H1 (cell line): ENCODE measurements at regions not wholly inside any gene's neighbourhood (a gene's known extent, or its start where the extent isn't known, plus 50 kb on each side); places are given as distances from the start of the nearest gene placed in this dataset.

Source experiments
- CTCF ChIA-PET: fragments of 300-600 bp; sonication (Branson Sonifier 250); formaldehyde crosslinking; loops from one replicate; lab custom pipeline; 2021; ENCODE audit not compliant: partially characterized antibody; lab: Charles Lee
- POLR2A ChIA-PET: fragments of 300-600 bp; sonication (Branson Sonifier 250); formaldehyde crosslinking; loops from one replicate; lab custom pipeline; 2021; ENCODE audit warnings: inconsistent platforms; ENCODE audit not compliant: partially characterized antibody; lab: Charles Lee
- DNase-seq, 2 experiments: peaks; one replicate each; pipeline versions ENCODE4 v3.0.0 to v3.0.0-alpha.2; 2010 to 2022; ENCODE audit warnings: low spot score in 2 of 2, low read depth in 1 of 2, mixed read lengths in 1 of 2
- FAIRE-seq: peaks from 2 replicates; lab custom pipeline; 2011; peaks lifted over from hg19 to GRCh38; lab: Jason Lieb, UNC
- H2AFZ ChIP-seq: 2 replicates; pipeline ENCODE4 v1.8.1; 2012; ENCODE audit warnings: low read length, inconsistent platforms
- H2AK5ac ChIP-seq: 2 replicates; pipeline ENCODE4 v1.6.1; 2013; ENCODE audit warnings: low read depth, low read length
- H2BK120ac ChIP-seq: replicated peaks from 2 replicates; pipeline ENCODE3; 2013; ENCODE audit warnings: low read depth, low read length, inconsistent platforms
- H2BK12ac ChIP-seq: 2 replicates; pipeline ENCODE4 v1.6.1; 2013; ENCODE audit warnings: low read depth, low read length
- H2BK15ac ChIP-seq: 2 replicates; pipeline ENCODE4 v1.6.1; 2013; ENCODE audit warnings: low read length
- H2BK20ac ChIP-seq: 2 replicates; pipeline ENCODE4 v1.6.1; 2013; ENCODE audit warnings: low read length
- H2BK5ac ChIP-seq: 2 replicates; pipeline ENCODE4 v1.6.1; 2013; ENCODE audit warnings: low read depth, low read length
- H3K14ac ChIP-seq: 2 replicates; pipeline ENCODE4 v1.6.1; 2013; ENCODE audit warnings: inconsistent platforms; ENCODE audit not compliant: insufficient read length
- H3K18ac ChIP-seq: 2 replicates; pipeline ENCODE4 v1.6.1; 2013; ENCODE audit warnings: low read length; ENCODE audit errors: extremely low read depth
- H3K23ac ChIP-seq: 2 replicates; pipeline ENCODE4 v1.6.1; 2013; ENCODE audit warnings: inconsistent platforms; ENCODE audit not compliant: insufficient read length
- H3K23me2 ChIP-seq: 2 replicates; pipeline ENCODE4 v1.6.1; 2013; ENCODE audit warnings: low read depth, low read length
- H3K27ac ChIP-seq: 2 replicates; pipeline ENCODE4 v1.6.1; 2011; ENCODE audit warnings: low read depth, low read length, inconsistent platforms
- H3K27me3 ChIP-seq, 4 experiments: replicated peaks in 1 of 4; 1 replicate in 1 of 4; 2 replicates in 3 of 4; pipeline versions ENCODE4 v1.6.1 to v1.8.1; 2011 to 2013; ENCODE audit warnings: low read length in 3 of 4, mild to moderate bottlenecking in 3 of 4, inconsistent platforms in 2 of 4, mixed read lengths in 2 of 4, moderate library complexity in 1 of 4; ENCODE audit not compliant: control insufficient read depth in 3 of 4, insufficient read depth in 3 of 4; ENCODE audit errors: extremely low read depth in 1 of 4
- H3K36me3 ChIP-seq, 4 experiments: 2 replicates each; pipeline versions ENCODE4 v1.6.1 to v1.8.1; 2011 to 2013; ENCODE audit warnings: mild to moderate bottlenecking in 4 of 4, low read length in 3 of 4, moderate library complexity in 2 of 4, control low read depth in 1 of 4, inconsistent platforms in 1 of 4; ENCODE audit not compliant: insufficient read depth in 4 of 4, control insufficient read depth in 2 of 4
- H3K4ac ChIP-seq: replicated peaks from 2 replicates; pipeline ENCODE3; 2013; ENCODE audit warnings: low read length, low read depth, mixed read lengths, inconsistent platforms; ENCODE audit not compliant: insufficient read length
- H3K4me1 ChIP-seq, 4 experiments: replicated peaks in 1 of 4; 1 replicate in 1 of 4; 2 replicates in 3 of 4; pipeline versions ENCODE4 v1.6.1 to v1.8.1; 2011 to 2013; ENCODE audit warnings: low read length in 3 of 4, inconsistent platforms in 2 of 4, mixed read lengths in 1 of 4; ENCODE audit not compliant: insufficient read depth in 4 of 4, control insufficient read depth in 3 of 4
- H3K4me2 ChIP-seq, 2 experiments: 2 replicates each; pipeline versions ENCODE4 v1.6.1 to v1.8.1; 2011 to 2013; ENCODE audit warnings: low read depth in 2 of 2, low read length in 2 of 2, control low read depth in 1 of 2, inconsistent platforms in 1 of 2, mild to moderate bottlenecking in 1 of 2; ENCODE audit not compliant: insufficient read depth in 1 of 2
- H3K4me3 ChIP-seq, 4 experiments: fragments of 200-600, 300-600 bp in 1 of 4; sonication (generic), shearing (Covaris generic), sonication (Bioruptor Twin) in 1 of 4; 2 replicates each; pipeline versions ENCODE4 v1.5.1 to v1.8.1; 2011 to 2016; ENCODE audit warnings: low read length in 4 of 4, low read depth in 3 of 4, control low read depth in 2 of 4, inconsistent platforms in 2 of 4, mild to moderate bottlenecking in 2 of 4, mixed read lengths in 1 of 4, moderate library complexity in 1 of 4; ENCODE audit not compliant: insufficient read depth in 2 of 4; ENCODE audit errors: extremely low read depth in 1 of 4
- H3K56ac ChIP-seq: replicated peaks from 2 replicates; pipeline ENCODE3; 2013; ENCODE audit warnings: low read depth, mild to moderate bottlenecking, mixed read lengths, low read length, inconsistent platforms; ENCODE audit not compliant: insufficient read length
- H3K79me1 ChIP-seq: 2 replicates; pipeline ENCODE4 v1.6.1; 2013; ENCODE audit warnings: low read depth, low read length, control low read depth
- H3K79me2 ChIP-seq, 2 experiments: 2 replicates each; pipeline versions ENCODE4 v1.6.1 to v1.8.1; 2012 to 2013; ENCODE audit warnings: low read length in 2 of 2, mild to moderate bottlenecking in 2 of 2, inconsistent platforms in 1 of 2; ENCODE audit not compliant: insufficient read depth in 2 of 2, control insufficient read depth in 1 of 2
- H3K9ac ChIP-seq, 4 experiments: replicated peaks in 1 of 4; 1 replicate in 1 of 4; 2 replicates in 3 of 4; pipeline versions ENCODE4 v1.6.1 to v1.8.1; 2011 to 2013; ENCODE audit warnings: low read depth in 3 of 4, low read length in 3 of 4, control low read depth in 2 of 4, mild to moderate bottlenecking in 2 of 4, moderate library complexity in 2 of 4, inconsistent platforms in 1 of 4; ENCODE audit errors: extremely low read depth in 1 of 4
- H3K9me3 ChIP-seq, 2 experiments: 2 replicates each; pipeline versions ENCODE4 v1.6.1 to v1.8.1; 2012 to 2013; ENCODE audit warnings: mild to moderate bottlenecking in 2 of 2, moderate library complexity in 2 of 2, control low read depth in 1 of 2, inconsistent platforms in 1 of 2, low read depth in 1 of 2, low read length in 1 of 2, mixed read lengths in 1 of 2; ENCODE audit not compliant: insufficient read depth in 2 of 2
- H4K20me1 ChIP-seq, 2 experiments: replicated peaks in 1 of 2; 2 replicates each; pipeline versions ENCODE3 to v1.8.1; 2011 to 2013; ENCODE audit warnings: inconsistent platforms in 2 of 2, low read length in 2 of 2, mild to moderate bottlenecking in 1 of 2; ENCODE audit not compliant: insufficient read depth in 2 of 2, control insufficient read depth in 1 of 2
- H4K5ac ChIP-seq: 2 replicates; pipeline ENCODE4 v1.6.1; 2013; ENCODE audit warnings: low read length, low read depth, mixed read lengths, inconsistent platforms; ENCODE audit not compliant: insufficient read length
- H4K8ac ChIP-seq: 2 replicates; pipeline ENCODE4 v1.8.0; 2013; ENCODE audit warnings: mild to moderate bottlenecking, moderate library complexity, low read length, inconsistent platforms; ENCODE audit not compliant: insufficient read depth; ENCODE audit errors: extremely low read depth
- H4K91ac ChIP-seq: replicated peaks from 2 replicates; pipeline ENCODE3; 2013; ENCODE audit warnings: low read length, mixed read lengths, inconsistent platforms; ENCODE audit not compliant: insufficient read length
- CBX5 ChIP-seq: fragments of 300-800, 300-1000 bp; sonication (generic); IDR thresholded peaks from 2 replicates; pipeline ENCODE4 v1.7.1; 2016; ENCODE audit warnings: antibody characterized with exemption, low read length, low read depth
- CTBP2 ChIP-seq: IDR thresholded peaks from 2 replicates; pipeline ENCODE4 v1.7.0; 2011; ENCODE audit warnings: borderline replicate concordance, mild to moderate bottlenecking, moderate library complexity, mixed read lengths, low read length; ENCODE audit not compliant: insufficient read depth, insufficient read length
- GABPA ChIP-seq: IDR thresholded peaks from 2 replicates; pipeline ENCODE4 v1.6.1; 2011; ENCODE audit warnings: mild to moderate bottlenecking, low read length, moderate library complexity, borderline replicate concordance; ENCODE audit not compliant: insufficient read depth
- GTF2F1 ChIP-seq: IDR thresholded peaks from 2 replicates; pipeline ENCODE4 v1.6.1; 2012; ENCODE audit warnings: low read depth, low read length, improper control_type of control experiment, borderline replicate concordance
- JUND ChIP-seq: IDR thresholded peaks from 2 replicates; pipeline ENCODE4 v1.6.1; 2011; ENCODE audit warnings: mild to moderate bottlenecking, improper control_type of control experiment, low read length
- RFX5 ChIP-seq: IDR thresholded peaks from 2 replicates; pipeline ENCODE4 v1.6.1; 2011; ENCODE audit warnings: low read depth, low read length, improper control_type of control experiment, borderline replicate concordance
- RXRA ChIP-seq: IDR thresholded peaks from 2 replicates; pipeline ENCODE4 v1.6.1; 2011; ENCODE audit warnings: low read depth, mild to moderate bottlenecking, low read length, moderate library complexity; ENCODE audit not compliant: insufficient read depth
- SAP30 ChIP-seq: fragments of 300-600 bp; sonication (generic); IDR thresholded peaks from 2 replicates; pipeline ENCODE4 v1.7.1; 2012; ENCODE audit warnings: low read length, moderate library complexity, mild to moderate bottlenecking, inconsistent platforms; ENCODE audit not compliant: insufficient read depth, insufficient replicate concordance
- SIX5 ChIP-seq: IDR thresholded peaks from 2 replicates; pipeline ENCODE4 v1.6.1; 2011; ENCODE audit warnings: mild to moderate bottlenecking, low read depth, low read length
- TAF1 ChIP-seq: IDR thresholded peaks from 2 replicates; pipeline ENCODE4 v1.6.1; 2011; ENCODE audit warnings: mild to moderate bottlenecking, low read depth, low read length
- WGBS, 2 experiments: shearing (Covaris generic) in 1 of 2; methylation state at CpG; one replicate each; pipeline versions ENCODE4 v1.1.6 to v1.1.7; 2013 to 2015; ENCODE audit warnings: low lambda C conversion rate in 2 of 2, mixed read lengths in 2 of 2, inconsistent platforms in 1 of 2, low coverage in 1 of 2, missing lambda C conversion rate in 1 of 2; ENCODE audit not compliant: insufficient replicate concordance in 2 of 2, insufficient coverage in 1 of 2, insufficient read length in 1 of 2; ENCODE audit errors: extremely low coverage in 1 of 2, missing lambda C conversion rate in 1 of 2; 5-methylcytosine and 5-hydroxymethylcytosine counted together
- TF ChIP-seq, protein P1 (sequence below): IDR thresholded peaks from 2 replicates; pipeline ENCODE4 v1.6.1; 2012; ENCODE audit warnings: inconsistent platforms

DNA sequence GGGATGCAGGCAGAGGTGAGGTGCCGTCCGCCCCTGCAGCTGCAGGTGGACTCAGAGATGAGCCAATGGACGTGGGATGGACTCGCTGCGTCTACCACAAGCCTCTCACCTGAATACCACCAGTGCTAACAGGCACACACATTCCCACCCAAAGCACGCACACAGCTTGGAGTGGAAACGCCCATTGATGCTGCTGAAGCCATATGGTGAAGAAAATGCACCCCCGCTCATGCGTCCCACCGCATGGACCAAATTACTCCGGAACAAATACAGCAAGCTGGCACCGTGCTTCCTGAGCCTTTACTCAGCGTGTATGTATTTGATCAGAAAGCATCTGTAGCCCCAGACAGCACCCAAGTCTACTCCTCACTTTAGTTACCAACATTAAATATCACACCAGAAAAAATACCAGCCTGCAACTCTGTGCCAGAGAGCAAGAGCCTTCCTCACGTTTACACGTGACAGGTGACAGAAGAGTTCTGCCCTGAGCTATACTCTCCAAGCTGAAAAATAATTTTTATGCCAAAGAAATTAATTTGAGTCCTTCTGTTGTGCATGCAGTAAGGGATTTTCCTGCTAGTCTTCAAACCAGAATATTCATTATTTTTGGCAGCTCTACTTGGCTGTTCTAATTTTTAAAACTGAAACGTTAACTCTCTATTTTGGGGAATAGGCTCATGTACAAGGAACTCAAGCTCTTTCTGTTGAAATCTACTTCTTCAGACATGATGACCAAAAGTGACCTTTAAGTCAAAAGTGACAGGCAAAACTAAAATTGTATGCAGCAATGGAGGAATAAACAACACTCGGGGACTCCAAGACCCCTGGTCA, 58.2 kb upstream of the SYNDIG1 start:
- H4K5ac ChIP-seq: no peak overlapping the region
- WGBS, 2 experiments: 87% methylated on average over 17 of the region's 17 CpGs; no CpG with 5 or more reads in 1 of the 2 experiments
- no peak overlapping the region for H2BK15ac ChIP-seq
- no peaks in the 10 kb centered on the region for H3K79me1 ChIP-seq
- H3K9me3 ChIP-seq: peaks cover 17 to 24% of the 10 kb centered on the region in 2 experiments
- CTCF ChIA-PET: interaction anchor here (1.3 to 1.8 kb wide), 2 partner anchors 33 to 203 kb away, joined by 4 read pairs; no protein-coding TSS in a partner anchor
- no peaks in the 10 kb centered on the region for H3K23me2 ChIP-seq
- H3K9ac ChIP-seq: no peak overlapping the region
- H3K18ac ChIP-seq: no peak overlapping the region
- H3K4ac ChIP-seq: no peak overlapping the region
- no peak overlapping the region for H3K4me3 ChIP-seq
- H3K56ac ChIP-seq: no peak overlapping the region
- DNase-seq (no peak), FAIRE-seq (no peak)
- H2BK20ac ChIP-seq: peak overlapping the region; percentile 32; the same call in 1 of the 2 replicates
- H2BK5ac ChIP-seq: no peak overlapping the region
- H3K27ac ChIP-seq: no peak overlapping the region
- POLR2A ChIA-PET: interaction anchor here (1.0 to 1.1 kb wide), 2 partner anchors 8 to 40 kb away, joined by 3 to 4 read pairs; no protein-coding TSS in a partner anchor
- H4K20me1 ChIP-seq: no peaks in the 10 kb centered on the region
- H2AK5ac ChIP-seq: no peak overlapping the region
- H2BK120ac ChIP-seq: no peak overlapping the region
- H3K36me3 ChIP-seq: no peaks in the 10 kb centered on the region
- H4K91ac ChIP-seq: peak overlapping the region; percentile 16
- no peak overlapping the region for H3K14ac ChIP-seq
- H2AFZ ChIP-seq: no peak overlapping the region
- H2BK12ac ChIP-seq: no peak overlapping the region
- no peak overlapping the region for H4K8ac ChIP-seq
- H3K4me2 ChIP-seq: no peak overlapping the region
- no peaks in the 10 kb centered on the region for H3K79me2 ChIP-seq
- no peak overlapping the region for H3K23ac ChIP-seq
- no peaks in the 10 kb centered on the region for H3K4me1 ChIP-seq
- no peaks in the 10 kb centered on the region for H3K27me3 ChIP-seq
- TF ChIP-seq GABPA: no peak
- TF ChIP-seq RXRA: no peak
- TF ChIP-seq, protein P1, sequence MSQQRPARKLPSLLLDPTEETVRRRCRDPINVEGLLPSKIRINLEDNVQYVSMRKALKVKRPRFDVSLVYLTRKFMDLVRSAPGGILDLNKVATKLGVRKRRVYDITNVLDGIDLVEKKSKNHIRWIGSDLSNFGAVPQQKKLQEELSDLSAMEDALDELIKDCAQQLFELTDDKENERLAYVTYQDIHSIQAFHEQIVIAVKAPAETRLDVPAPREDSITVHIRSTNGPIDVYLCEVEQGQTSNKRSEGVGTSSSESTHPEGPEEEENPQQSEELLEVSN: no peak
- no peak for TF ChIP-seq JUND
- no peak for TF ChIP-seq SIX5
- no peak for TF ChIP-seq TAF1
- no peak for TF ChIP-seq CTBP2
- no peak for TF ChIP-seq CBX5
- TF ChIP-seq GTF2F1: no peak
- no peak for TF ChIP-seq RFX5
- no peak for TF ChIP-seq SAP30
